GM03348 (cell line): ENCODE measurements at regions not wholly inside any gene's neighbourhood (a gene's known extent, or its start where the extent isn't known, plus 50 kb on each side); places are given as distances from the start of the nearest gene placed in this dataset.

Source experiments
- DNase-seq: peaks from one replicate; pipeline ENCODE4 v3.0.0; 2012; ENCODE audit warnings: low spot score

GRCh38 chr7:81606078-81606863, 163.6 kb downstream of the HGF start:
- no peak for DNase-seq

DNA sequence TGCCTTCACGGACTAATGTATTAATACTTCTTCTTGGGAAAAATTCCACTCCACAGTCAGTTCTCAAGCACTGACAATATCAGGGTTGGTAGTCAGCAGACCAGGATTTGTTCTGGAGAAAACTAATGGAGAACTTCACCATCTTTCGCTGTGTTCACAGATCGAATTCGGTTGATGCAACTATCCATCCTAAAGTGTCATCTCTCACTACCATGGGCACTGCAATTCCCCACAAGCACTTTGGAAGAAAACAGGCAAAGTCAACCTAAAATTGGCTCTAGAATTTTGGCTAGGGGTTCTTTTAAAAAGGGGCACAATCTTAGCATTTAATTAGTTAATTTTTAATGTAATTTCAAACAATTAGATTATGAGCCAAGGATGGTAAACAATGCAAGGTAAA, 164.4 kb downstream of the HGF start:
- no peak for DNase-seq

DNA sequence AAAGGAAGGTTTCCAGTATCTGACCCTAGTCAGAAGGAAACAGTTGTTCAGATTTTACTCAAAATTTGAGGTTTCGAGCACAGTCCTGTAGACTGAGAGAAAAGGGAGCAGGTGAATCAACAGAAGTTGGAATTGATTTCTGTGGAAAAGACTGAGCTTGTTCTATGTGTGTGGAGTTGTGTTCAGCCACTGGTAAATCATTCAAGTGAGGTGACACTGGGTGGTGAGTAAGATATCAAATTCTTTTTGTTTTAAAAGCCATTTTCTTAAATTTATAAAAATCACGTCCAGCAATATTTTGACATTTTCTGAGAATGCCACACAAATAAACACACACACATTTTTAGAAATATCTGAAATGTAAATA, 165.1 kb downstream of the HGF start:
- no peak for DNase-seq

GRCh38 chr7:81604075-81604807, 165.6 kb downstream of the HGF start:
- DNase-seq: no peak

- peak; percentile 10 for DNase-seq
Measured at GRCh38 chr7:81600608-81601007, 169.2 kb downstream of the HGF start.

GRCh38 chr7:81598951-81599350, 170.9 kb downstream of the HGF start:
- DNase-seq: no peak

DNA sequence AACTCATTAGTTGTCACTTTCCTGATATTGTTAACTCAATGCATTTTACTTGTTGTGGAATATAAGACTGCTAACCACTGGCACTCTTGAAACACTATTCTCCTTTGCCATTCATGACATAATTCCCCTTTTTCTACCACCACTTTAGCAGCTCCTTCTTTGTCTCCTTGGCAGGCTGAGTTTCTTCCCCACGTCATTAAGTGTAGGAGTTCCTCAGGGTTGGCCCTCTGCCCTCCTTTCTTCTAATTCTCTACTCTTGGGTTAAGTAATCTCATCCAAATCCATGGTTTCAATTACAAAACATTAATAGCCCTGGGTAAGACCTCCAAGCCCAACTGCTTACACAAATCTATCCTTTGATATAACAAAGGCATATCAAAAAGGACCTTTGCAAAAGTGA, 175.1 kb downstream of the HGF start:
- peak; percentile 7 for DNase-seq

GRCh38 chr7:81590131-81590530, 179.7 kb downstream of the HGF start:
- no peak for DNase-seq

DNA sequence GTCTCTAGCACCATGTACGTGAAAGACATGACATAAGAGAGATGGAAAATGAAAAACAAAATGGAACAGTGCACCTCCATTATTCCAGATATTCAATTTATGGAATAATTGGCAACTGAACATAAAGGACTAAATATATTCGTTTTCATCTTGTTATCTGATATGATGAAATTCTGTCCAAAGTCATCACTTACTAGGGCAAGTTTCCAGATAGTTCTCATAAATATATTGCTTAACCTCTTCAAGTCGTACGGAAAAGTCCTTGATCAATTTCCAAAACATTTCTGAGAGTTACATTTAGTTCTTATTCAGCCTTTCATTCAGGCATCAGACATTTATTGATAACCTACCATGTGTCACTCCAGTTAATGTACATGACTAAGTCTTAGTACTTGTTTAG, 185.2 kb downstream of the HGF start:
- no peak for DNase-seq

DNA sequence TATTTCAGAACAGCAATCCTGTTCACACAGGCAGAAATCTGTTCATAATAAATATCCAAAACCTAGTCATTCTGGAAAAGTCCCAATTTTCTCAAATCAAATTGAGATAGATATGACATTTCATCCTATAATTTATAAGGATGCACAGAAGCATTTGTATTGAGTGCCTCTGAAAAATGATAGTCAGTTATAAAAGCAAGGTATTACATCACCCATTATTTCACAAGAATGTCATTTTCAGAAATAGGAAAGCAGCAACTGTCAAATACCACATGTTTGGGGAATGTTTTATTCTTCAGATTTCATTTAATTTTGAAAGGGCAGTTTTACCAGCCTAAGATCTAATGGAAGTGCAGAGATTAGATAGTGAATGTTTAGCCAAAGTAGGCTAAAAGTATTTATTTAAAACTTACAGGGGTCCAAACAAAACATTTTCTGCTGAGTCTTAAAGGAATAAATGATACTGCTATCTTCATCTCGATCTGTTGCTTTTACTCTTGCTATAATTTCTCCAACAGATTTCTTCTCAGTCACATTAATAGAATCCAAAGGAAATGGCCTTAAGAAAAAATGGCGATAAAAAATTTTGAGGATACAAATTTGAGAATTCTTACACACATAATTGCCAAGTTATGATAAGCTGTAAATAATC, 185.8 kb downstream of the HGF start:
- peak; percentile 43 for DNase-seq

GRCh38 chr7:81583090-81583489, 186.8 kb downstream of the HGF start:
- no peak for DNase-seq

DNA sequence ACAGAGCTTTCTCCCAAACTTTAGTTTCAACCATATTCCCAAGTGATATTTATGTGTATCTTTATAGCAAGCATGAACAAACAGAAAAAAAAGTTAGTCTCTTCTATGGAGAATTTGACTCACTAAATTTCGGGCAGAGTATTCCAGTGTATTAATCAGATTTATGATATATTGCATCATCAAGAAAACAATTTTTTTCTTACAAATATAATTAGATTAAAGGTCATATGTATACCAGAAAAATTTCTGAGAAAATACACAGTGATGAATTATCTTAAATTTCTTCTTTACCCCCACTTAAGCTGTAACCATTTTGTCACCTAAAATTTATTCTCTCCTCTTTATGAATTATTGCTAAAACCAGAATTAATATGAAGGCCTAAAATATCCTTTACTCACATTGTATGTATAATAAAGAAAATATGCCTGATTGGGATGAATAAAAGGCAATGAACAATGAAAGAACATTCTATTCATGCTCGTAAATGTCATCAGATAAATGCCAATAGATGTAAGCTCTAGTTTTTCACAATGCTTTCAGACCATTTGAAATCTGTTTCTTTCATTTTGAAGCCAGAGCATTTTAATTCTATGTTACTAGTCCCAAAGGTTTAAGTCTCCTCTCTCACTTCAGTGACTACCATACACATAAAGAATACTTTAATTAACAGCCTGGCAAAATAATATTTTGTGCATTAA, 192.1 kb downstream of the HGF start:
- no peak for DNase-seq

GRCh38 chr7:81574723-81575326, 195.0 kb downstream of the HGF start:
- no peak for DNase-seq

GRCh38 chr7:81573932-81574331, 195.9 kb downstream of the HGF start:
- no peak for DNase-seq

DNA sequence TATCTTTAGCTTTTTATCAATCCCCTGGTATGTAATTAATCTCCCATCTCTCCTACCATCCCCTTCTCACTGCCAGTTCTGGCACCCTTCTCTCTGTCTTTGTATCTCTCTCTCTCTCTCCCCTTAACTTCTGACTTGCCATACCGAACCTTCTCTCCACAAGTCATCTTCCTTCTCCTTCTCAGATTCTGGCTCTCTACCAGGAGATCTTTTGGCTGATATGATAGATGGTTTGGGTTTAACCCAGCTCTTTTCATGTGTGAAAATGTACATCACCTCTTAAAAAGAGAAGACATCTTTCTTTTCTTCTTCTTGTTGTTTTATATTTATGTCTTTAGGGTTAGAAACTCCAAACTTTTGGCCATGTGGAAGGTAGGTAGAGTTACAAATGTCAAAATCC, 196.7 kb downstream of the HGF start:
- DNase-seq: no peak

DNA sequence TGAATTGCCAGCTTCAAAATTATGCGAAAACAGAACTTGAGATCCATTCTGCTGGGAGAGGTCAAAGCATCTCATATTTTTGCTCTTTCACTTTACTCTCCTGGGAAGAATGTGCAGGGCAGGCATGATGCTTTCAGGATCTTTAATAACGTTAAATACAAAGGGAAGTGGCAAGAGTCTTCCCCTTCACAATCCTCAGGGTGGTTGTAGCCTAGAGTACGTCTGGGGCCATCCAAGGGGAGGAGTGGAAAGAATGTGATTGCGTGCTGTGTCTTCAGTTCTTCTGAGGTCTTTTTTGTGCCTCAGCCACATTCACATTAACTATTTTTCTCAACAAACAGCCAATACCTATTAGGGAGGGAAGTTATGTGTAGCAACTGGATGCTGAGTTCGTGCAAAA, 207.3 kb downstream of the HGF start:
- DNase-seq: no peak

GRCh38 chr7:81560708-81561107, 209.1 kb downstream of the HGF start:
- DNase-seq: no peak

- DNase-seq: no peak
Measured at GRCh38 chr7:81549484-81550016, 220.3 kb downstream of the HGF start.

- DNase-seq: no peak
Measured at GRCh38 chr7:81534996-81535395, 234.9 kb downstream of the HGF start.

DNA sequence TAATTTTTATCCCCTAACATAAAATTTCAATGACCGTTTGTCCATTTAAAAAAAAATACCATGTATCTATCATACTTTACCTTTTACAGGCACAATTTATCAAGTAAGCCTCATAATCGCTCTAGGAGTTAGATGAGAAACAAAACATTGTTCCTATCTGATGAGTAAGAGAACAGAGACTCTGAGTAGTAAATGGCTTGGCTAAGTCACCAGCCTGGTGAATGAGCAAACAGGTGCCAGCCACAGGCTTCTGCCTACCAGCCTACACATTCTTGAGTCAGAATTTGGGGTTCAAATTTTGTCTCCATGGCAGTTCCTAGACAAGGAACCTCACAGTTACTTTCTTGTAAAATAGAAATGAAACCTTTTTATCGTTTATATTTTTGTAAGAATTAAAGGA, 235.4 kb downstream of the HGF start:
- DNase-seq: no peak

GRCh38 chr7:81533931-81534330, 235.9 kb downstream of the HGF start:
- DNase-seq: no peak

DNA sequence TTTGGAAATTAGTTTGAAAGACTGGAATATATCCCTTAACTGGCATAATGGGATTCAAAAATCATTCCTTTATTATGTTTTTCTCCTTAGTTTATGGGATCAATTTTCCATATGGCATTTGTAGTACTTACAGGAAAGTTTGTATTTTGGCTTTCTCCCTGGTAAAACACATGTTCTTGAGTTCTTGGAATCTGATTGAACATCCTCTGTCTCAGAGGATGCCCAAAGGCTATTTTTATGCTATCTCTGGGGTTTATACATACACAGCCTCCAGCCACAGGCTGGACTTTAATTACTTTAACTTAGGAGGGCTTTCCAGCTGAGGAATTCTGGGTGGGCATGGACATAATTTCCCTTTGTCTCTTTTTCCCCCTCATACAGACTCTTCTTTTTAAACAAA, 236.4 kb downstream of the HGF start:
- no peak for DNase-seq
